HG02938 (cell line): ENCODE measurements at regions not wholly inside any gene's neighbourhood (a gene's known extent, or its start where the extent isn't known, plus 50 kb on each side); places are given as distances from the start of the nearest gene placed in this dataset.

Source experiments
- ATAC-seq: cut with Tn5 transposase; IDR thresholded peaks from one replicate; pipeline ENCODE4 v1.9.1; 2021; ENCODE audit warnings: mild to moderate bottlenecking, moderate library complexity; ENCODE audit not compliant: unreplicated experiment

DNA sequence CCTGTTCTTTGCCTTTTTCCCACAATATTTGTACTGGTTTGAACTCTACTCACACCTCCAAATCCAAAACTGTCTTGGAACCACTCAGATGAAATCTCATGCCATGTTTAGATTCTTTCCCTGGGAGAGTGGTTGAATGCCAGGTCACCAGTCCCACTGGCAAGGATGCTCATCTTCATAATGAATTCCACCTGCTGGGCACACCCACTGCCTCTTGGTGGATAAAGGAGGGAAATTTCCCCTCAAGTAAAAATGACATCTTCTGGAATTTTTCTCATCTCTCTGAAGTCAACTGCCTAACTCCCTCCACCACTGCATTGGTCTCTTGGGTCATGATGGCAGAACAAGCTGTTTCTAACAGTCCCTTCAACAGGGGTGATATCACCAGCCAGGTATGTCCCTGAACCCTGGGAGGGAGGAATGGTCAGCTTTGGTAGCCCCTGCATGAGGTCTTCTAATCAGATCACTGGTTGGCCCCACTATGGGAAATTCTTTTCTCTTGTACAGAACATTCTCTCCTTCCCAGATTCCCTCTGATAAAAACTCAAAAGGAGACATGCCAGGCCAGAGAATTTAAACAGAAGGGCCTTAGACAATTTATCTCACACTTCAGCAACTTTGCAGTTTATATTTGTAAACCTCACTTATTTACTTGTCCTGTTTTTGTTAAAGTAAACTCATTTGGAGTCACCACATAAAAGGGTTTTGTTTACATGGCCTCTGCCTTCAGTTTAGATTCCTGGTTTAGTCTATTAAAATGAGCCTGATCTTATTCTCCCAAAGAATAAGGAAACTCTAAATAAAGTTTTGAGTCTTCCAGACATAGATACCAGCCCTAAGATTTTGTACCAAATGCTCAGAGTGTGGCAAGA is 143.4 kb downstream of the WNT5A start:
- ATAC-seq, result no peak

DNA sequence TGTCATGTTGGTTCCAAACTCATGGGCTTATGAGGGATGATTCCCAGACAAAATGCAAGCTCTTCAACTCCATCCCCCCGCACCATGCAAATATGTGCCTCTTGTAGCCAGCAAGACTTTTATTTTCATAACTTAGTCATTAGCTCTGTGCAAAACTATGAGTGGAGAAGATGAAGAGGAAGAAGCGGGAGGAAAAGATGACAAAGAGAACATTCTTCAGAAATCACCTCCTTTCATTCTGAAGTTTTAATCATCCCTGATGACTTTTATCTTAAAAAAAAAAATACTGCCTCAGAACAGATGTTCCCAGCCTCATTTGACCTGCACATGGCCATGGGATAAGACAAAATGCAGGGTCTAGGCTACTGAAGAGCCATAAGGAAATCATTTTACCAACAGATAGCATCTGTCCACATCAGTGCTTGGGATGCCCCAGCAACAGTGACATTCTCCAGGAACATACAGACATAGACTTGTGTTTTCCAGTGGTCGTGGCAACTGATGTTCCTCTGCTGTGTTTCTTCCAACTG is 145.5 kb downstream of the WNT5A start:
- no peak for ATAC-seq

- ATAC-seq, result no peak
Measured at GRCh38 chr3:55339819-55340218, 147.3 kb downstream of the WNT5A start.

- ATAC-seq, result no peak
Measured at GRCh38 chr3:55339390-55339789, 147.7 kb downstream of the WNT5A start.

- ATAC-seq, result no peak
Measured at GRCh38 chr3:55337641-55338180, 149.4 kb downstream of the WNT5A start.

- ATAC-seq, result no peak
Measured at GRCh38 chr3:55333923-55334322, 153.2 kb downstream of the WNT5A start.

DNA sequence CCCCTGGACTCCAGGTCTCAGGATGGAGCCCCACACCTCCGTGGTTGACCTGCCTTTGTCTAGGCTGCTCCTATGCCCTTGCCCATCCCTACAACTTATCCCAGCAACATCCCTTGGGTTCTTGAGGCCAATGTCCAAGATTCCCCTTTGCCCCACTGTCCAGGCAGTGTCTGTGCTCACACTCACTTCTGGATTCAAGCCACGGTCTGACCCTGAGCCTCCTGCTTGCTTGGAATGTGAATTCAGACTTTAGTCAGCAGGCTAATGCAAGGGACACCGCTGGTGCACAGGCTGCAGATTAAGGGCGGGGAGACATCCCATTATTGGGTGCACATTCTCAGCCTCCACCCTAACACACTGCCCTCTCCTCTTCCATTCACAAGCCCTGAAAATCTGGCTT is 154.1 kb downstream of the WNT5A start:
- ATAC-seq, result no peak

GRCh38 chr3:55332176-55332575 is 154.9 kb downstream of the WNT5A start:
- ATAC-seq, result no peak

- ATAC-seq, result no peak
Measured at GRCh38 chr3:55331524-55331923, 155.6 kb downstream of the WNT5A start.

GRCh38 chr3:55330756-55331155 is 156.3 kb downstream of the WNT5A start:
- no peak for ATAC-seq

DNA sequence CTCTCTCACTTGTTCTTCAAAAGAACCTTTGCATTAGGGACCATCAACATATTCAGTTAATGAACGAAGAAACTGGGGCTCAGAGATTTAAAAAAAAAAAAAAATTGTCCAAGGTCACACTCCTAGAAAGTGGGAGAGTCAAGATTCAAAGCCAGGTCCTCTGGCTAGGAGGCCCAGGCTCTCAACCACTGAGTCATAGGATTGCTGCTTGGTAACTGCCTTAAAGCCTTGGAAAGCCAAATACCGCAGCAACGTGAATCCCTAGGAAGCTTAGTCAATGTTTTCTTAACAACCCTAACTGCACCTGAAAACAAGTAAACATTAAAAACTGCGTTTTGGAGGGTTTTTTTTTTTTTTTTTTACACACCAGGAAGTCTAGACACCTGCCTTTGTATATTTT is 156.8 kb downstream of the WNT5A start:
- ATAC-seq, result no peak

DNA sequence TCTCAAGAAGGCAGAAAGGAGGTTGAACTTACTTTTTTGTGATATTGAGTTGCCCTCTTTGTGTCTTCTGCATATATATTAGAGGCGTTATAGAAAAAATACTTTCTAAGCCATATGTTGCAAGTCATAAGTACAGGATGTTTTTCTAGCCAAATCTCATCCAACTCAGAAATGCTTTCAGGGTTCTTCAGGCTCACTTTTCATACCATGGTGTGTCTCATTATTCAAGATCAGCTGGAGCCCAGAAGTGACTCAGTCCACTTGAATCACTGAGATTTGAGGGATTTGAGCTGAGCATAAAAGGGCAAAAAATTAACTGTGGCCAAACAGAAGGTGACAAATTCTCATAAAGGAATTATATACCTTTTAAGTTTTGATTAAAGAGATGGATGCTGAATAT is 157.3 kb downstream of the WNT5A start:
- no peak for ATAC-seq

DNA sequence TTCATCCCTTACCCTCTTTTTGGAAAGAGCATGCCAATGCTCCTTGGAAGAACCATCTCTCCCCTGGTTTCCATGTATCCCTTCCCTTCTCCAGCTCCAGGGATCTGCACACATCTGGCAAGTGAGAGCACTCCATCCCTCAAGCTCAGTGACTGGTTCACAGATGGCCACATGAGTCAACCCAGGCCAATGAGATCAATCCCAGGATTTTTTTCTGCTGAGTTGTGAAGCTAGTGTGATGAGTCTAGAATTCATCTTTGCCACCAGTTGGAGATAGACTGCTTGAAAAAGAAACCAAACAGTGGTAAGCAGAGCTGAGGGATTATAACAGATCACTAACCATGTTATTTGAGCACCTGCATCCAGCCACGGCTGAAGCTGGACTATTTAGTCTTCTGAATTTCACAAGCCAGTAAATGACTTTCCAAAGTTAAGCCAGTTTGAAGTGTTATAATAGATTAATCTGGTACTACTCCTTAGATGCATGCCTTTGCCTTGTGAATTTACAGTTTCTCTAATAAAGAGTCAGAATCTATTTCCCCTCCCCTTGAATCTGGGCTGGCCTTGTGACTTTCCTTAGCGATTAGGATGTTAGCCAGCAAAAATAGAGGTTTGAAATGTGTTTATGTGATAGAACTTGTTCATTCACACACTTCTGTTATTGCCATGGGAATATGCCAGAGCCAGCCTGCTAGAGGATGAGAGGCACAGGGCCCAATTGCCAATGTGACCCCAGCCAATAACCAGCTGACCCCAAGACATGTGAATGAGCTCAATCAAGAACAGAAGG is 159.8 kb downstream of the WNT5A start:
- ATAC-seq, result no peak

DNA sequence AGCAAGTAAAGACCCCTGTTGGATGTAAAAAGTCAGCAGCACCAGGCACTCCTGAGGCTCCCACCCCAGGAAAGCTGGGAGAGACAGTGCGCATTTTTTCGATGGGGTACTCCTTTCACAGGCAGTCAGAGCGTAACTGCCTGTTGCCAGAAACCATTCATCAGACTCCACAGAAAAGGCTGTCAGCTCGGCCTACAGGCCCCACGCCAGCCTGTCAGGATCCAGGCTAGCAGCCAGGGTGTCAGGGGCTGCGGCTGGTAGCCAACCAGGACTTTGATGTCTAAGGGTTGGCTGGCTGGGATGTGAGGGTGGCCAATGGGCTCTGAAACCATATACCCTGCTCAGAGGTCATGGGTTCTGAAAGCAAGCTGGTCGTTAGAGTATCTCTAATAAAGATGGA is 164.5 kb downstream of the WNT5A start:
- ATAC-seq, result no peak

GRCh38 chr3:55320928-55321327 is 166.2 kb downstream of the WNT5A start:
- no peak for ATAC-seq

DNA sequence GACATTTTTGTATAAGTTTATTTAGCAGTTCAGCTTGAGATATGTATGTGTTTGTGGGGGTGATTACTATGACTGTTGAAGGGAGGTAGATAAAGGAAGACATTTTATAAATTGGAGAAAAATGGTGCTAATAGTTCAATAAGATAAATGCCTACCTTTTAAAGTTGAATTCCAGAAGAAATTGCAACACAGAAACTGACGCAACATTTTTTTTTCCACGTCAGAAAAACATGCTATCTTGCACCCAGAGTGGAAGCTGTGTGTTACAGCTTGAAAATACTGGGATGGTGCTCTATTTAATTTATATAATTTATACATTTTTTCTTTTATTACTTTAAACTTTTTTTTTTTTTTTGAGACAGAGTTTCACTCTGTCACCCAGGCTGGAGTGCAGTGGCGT is 171.7 kb downstream of the WNT5A start:
- ATAC-seq, result no peak

DNA sequence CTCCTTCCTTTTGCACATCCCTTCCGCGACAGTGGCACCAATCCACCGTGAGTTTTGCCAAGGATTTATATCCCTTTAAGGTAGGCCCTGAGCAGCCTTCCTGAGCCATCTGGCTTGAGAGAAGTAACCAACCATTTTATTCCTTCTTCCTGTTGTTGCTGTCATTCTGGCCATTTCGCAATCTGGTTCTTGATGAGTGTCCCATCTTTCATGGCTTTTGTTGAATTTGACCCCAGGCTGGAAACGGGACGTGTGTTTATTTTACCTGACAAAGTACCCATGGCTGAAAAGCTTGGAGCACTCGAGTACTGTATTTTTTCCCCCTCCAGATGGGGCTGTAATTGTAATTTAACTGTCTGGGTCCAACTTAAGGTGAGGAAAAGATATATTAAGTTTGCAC is 173.4 kb downstream of the WNT5A start:
- ATAC-seq, result no peak

DNA sequence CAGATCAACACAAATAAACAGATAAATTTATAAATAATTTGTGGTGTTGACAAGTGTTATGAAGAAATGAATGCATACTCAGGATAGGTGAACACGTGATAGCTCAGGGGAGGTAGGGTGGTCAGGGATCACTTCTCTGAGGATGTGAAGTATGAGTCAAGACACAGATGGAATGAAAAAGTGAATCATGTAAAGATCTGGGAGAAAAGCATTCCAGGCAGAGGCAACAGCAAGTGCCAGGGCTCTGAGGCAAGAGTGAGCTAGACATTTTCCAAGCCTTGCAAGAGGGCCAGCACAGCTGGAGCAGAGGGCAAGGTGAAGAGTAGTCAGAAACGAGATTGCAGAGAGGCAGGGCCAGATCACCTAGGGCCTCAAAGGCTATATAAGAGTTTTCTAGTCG is 177.8 kb downstream of the WNT5A start:
- ATAC-seq, result no peak

GRCh38 chr3:55307622-55308021 is 179.5 kb downstream of the WNT5A start:
- ATAC-seq, result no peak

GRCh38 chr3:55305696-55306485 is 181.2 kb downstream of the WNT5A start:
- ATAC-seq, result no peak

GRCh38 chr3:55300701-55301100 is 186.4 kb downstream of the WNT5A start:
- ATAC-seq, result no peak
